ENCODE measurements at regions not wholly inside any gene's neighbourhood (a gene's known extent, or its start where the extent isn't known, plus 50 kb on each side); places are given as distances from the start of the nearest gene placed in this dataset.

- no peak overlapping the region for H3K4me2 ChIP-seq (ENCODE audit: insufficient read depth in 1 of 2, low read depth in 2 of 2, low read length in 2 of 2)
- H3K79me2 ChIP-seq (ENCODE audit: control insufficient read depth in 1 of 2, insufficient read depth in 2 of 2, low read length in 2 of 2) = no peaks in the 10 kb centered on the region
- H3K27ac ChIP-seq (ENCODE audit: low read depth, low read length) = no peak overlapping the region
- no peak overlapping the region for H2BK20ac ChIP-seq (ENCODE audit: low read length)
- H3K18ac ChIP-seq (ENCODE audit: extremely low read depth, low read length) = no peak overlapping the region
- no peaks in the 10 kb centered on the region for H3K27me3 ChIP-seq (replicated peaks in 1 of 4; ENCODE audit: control insufficient read depth in 3 of 4, extremely low read depth in 1 of 4, insufficient read depth in 3 of 4, low read length in 3 of 4)
- H3K4me3 ChIP-seq (ENCODE audit: extremely low read depth in 1 of 4, insufficient read depth in 2 of 4, low read depth in 3 of 4, low read length in 4 of 4) = no peak overlapping the region
- no peak overlapping the region for H2BK5ac ChIP-seq (ENCODE audit: low read depth, low read length)
- no peaks in the 10 kb centered on the region for H3K36me3 ChIP-seq (ENCODE audit: control insufficient read depth in 2 of 4, insufficient read depth in 4 of 4, low read length in 3 of 4)
- H3K79me1 ChIP-seq (ENCODE audit: low read depth, low read length) = no peaks in the 10 kb centered on the region
- peaks cover 0 to 4% of the 10 kb centered on the region in 2 experiments; a peak in 2 of 4 replicates for H3K9me3 ChIP-seq (ENCODE audit: insufficient read depth in 2 of 2, low read depth in 1 of 2, low read length in 1 of 2)
- H4K20me1 ChIP-seq (replicated peaks in 1 of 2; ENCODE audit: control insufficient read depth in 1 of 2, insufficient read depth in 2 of 2, low read length in 2 of 2) = no peaks in the 10 kb centered on the region
- H2AFZ ChIP-seq (ENCODE audit: low read length) = no peak overlapping the region
- H2BK15ac ChIP-seq (ENCODE audit: low read length) = no peak overlapping the region
- no peak overlapping the region for H3K4ac ChIP-seq (replicated peaks; ENCODE audit: insufficient read length, low read depth, low read length)
- H2AK5ac ChIP-seq (ENCODE audit: low read depth, low read length) = no peak overlapping the region
- H4K91ac ChIP-seq (replicated peaks; ENCODE audit: insufficient read length, low read length) = no peak overlapping the region
- no peak overlapping the region for H3K9ac ChIP-seq (replicated peaks in 1 of 4; ENCODE audit: extremely low read depth in 1 of 4, low read depth in 3 of 4, low read length in 3 of 4)
- H3K56ac ChIP-seq (replicated peaks; ENCODE audit: insufficient read length, low read depth, low read length) = no peak overlapping the region
- no peak overlapping the region for H3K23ac ChIP-seq (ENCODE audit: insufficient read length)
- ChIA-PET POLR2A (ENCODE audit: partially characterized antibody) (no interaction called here), CTCF (ENCODE audit: partially characterized antibody) (interaction anchor here (0.6 to 1.2 kb wide), 3 partner anchors 16 to 580 kb away, joined by 3 to 4 read pairs (median 3); no protein-coding TSS in a partner anchor)
- no peak overlapping the region for H4K8ac ChIP-seq (ENCODE audit: extremely low read depth, insufficient read depth, low read length)
- peaks cover 0 to 2% (median 0%) of the 10 kb centered on the region in 4 experiments; a peak in 2 of 7 replicates for H3K4me1 ChIP-seq (replicated peaks in 1 of 4; ENCODE audit: control insufficient read depth in 3 of 4, insufficient read depth in 4 of 4, low read length in 3 of 4)
- WGBS, 2 experiments (ENCODE audit: extremely low coverage in 1 of 2, insufficient coverage in 1 of 2, insufficient read length in 1 of 2, insufficient replicate concordance in 2 of 2, low coverage in 1 of 2, low lambda C conversion rate in 2 of 2, missing lambda C conversion rate in 1 of 2) = 96% methylated on average over 4 of the region's 4 CpGs; no CpG with 5 or more reads in 1 of the 2 experiments
- no peak overlapping the region for H2BK12ac ChIP-seq (ENCODE audit: low read depth, low read length)
- DNase-seq (ENCODE audit: low read depth in 1 of 2, low spot score in 2 of 2) (no peak), FAIRE-seq (peak; percentile 19)
- H4K5ac ChIP-seq (ENCODE audit: insufficient read length, low read depth, low read length) = no peak overlapping the region
- H3K14ac ChIP-seq (ENCODE audit: insufficient read length) = no peak overlapping the region
- H3K23me2 ChIP-seq (ENCODE audit: low read depth, low read length) = no peaks in the 10 kb centered on the region
- no peak overlapping the region for H2BK120ac ChIP-seq (replicated peaks; ENCODE audit: low read depth, low read length)
- no peak for TF ChIP-seq ATF3 (IDR thresholded peaks at IDR 0.05; ENCODE audit: insufficient read depth, low read depth, low read length)
- no peak for TF ChIP-seq NANOG (IDR thresholded peaks at IDR 0.05; ENCODE audit: insufficient read depth, low read depth, low read length, poor library complexity, severe bottlenecking)
- no peak for TF ChIP-seq RXRA (IDR thresholded peaks at IDR 0.05; ENCODE audit: insufficient read depth, low read depth, low read length)
- TF ChIP-seq SRF (IDR thresholded peaks at IDR 0.05; ENCODE audit: low read depth, low read length) = no peak
- TF ChIP-seq SIN3A (conservative IDR thresholded peaks at IDR 0.05 in 1 of 2, IDR thresholded peaks at IDR 0.05 in 1 of 2; ENCODE audit: low read depth in 1 of 2, low read length in 2 of 2) = no peak
- no peak for TF ChIP-seq CBX8 (IDR thresholded peaks at IDR 0.05; ENCODE audit: borderline replicate concordance, low read depth, low read length)
Measured at GRCh38 chr20:12211361-12211760, 293.7 kb downstream of the BTBD3 start.

Data from H1 (cell line).